IMR-90 (cell line): ENCODE measurements at regions not wholly inside any gene's neighbourhood (a gene's known extent, or its start where the extent isn't known, plus 50 kb on each side); places are given as distances from the start of the nearest gene placed in this dataset.

Experiments used
- BHLHE40 ChIP-seq: fragments of 150-350 bp; IDR thresholded peaks from 2 replicates; pipeline ENCODE4 v1.6.1; 2016; ENCODE audit warnings: mild to moderate bottlenecking, low read depth, low read length
- CEBPB ChIP-seq: IDR thresholded peaks from 2 replicates; pipeline ENCODE4 v1.6.1; 2012; ENCODE audit warnings: low read depth, low read length, improper control_type of control experiment
- CTCF ChIP-seq: conservative IDR thresholded peaks from 2 replicates; pipeline ENCODE4 v1.5.1; 2012; ENCODE audit warnings: mild to moderate bottlenecking, low read depth, low read length, improper control_type of control experiment
- ELK1 ChIP-seq: fragments of 150-350 bp; IDR thresholded peaks from 2 replicates; pipeline ENCODE4 v1.6.1; 2016; ENCODE audit warnings: low read depth, mild to moderate bottlenecking, low read length, moderate library complexity, borderline replicate concordance
- MAFK ChIP-seq: IDR thresholded peaks from 2 replicates; pipeline ENCODE4 v1.6.1; 2012; ENCODE audit warnings: low read depth, low read length, improper control_type of control experiment
- MXI1 ChIP-seq: IDR thresholded peaks from 2 replicates; pipeline ENCODE4 v1.6.1; 2012; ENCODE audit warnings: low read depth, mild to moderate bottlenecking, low read length, moderate library complexity, borderline replicate concordance
- POLR2A ChIP-seq: IDR thresholded peaks from 2 replicates; pipeline ENCODE4 v1.6.1; 2012; ENCODE audit warnings: mild to moderate bottlenecking, low read depth, low read length
- RAD21 ChIP-seq: IDR thresholded peaks from 2 replicates; pipeline ENCODE4 v1.6.1; 2012; ENCODE audit warnings: low read length, improper control_type of control experiment
- RCOR1 ChIP-seq: IDR thresholded peaks from 2 replicates; pipeline ENCODE4 v1.6.1; 2012; ENCODE audit warnings: mild to moderate bottlenecking, low read length, improper control_type of control experiment; ENCODE audit not compliant: insufficient replicate concordance
- RFX5 ChIP-seq: IDR thresholded peaks from 2 replicates; pipeline ENCODE4 v1.8.0; 2012; ENCODE audit warnings: low read depth, mild to moderate bottlenecking, low read length, moderate library complexity
- SMC3 ChIP-seq: fragments of 150-350 bp; IDR thresholded peaks from 2 replicates; pipeline ENCODE4 v1.6.1; 2016; ENCODE audit warnings: low read depth, mild to moderate bottlenecking, antibody characterized with exemption, low read length, moderate library complexity
- USF2 ChIP-seq: fragments of 150-350 bp; IDR thresholded peaks from 2 replicates; pipeline ENCODE4 v1.6.1; 2017; ENCODE audit warnings: mild to moderate bottlenecking, antibody characterized with exemption, low read length, low read depth

GRCh38 chr3:145176907-145177306 lies 984.1 kb downstream of the PLOD2 start:
- TF ChIP-seq RAD21 (no peak), CTCF (no peak), RFX5 (no peak), POLR2A (no peak), MXI1 (no peak), USF2 (no peak), CEBPB (no peak), SMC3 (no peak), BHLHE40 (no peak), RCOR1 (no peak), MAFK (peak; percentile 75), ELK1 (no peak)
